Right lobe of liver (tissue), 4 donors: ENCODE measurements at regions not wholly inside any gene's neighbourhood (a gene's known extent, or its start where the extent isn't known, plus 50 kb on each side); places are given as distances from the start of the nearest gene placed in this dataset.

Experiments used
- POLR2A ChIP-seq: fragments of 450-650 bp; IDR thresholded peaks from one replicate; pipeline ENCODE4 v1.6.1; 2017; ENCODE audit warnings: antibody characterized with exemption, mild to moderate bottlenecking
- TF ChIP-seq, protein P1 (sequence below), 4 donors: fragments of 200-600 bp in 3 of 4; fragments of 450-650 bp in 1 of 4; IDR thresholded peaks; one replicate each; pipeline versions ENCODE4 v1.5.1 to v1.8.0; 2016 to 2022; ENCODE audit warnings: antibody characterized with exemption in 4 of 4, mild to moderate bottlenecking in 2 of 4
- donor health status: DM: no; HTN: no; CAD: no.
- donor health status: DM: no; HTN: no; CAD: no.
- donor health status: DM: no; HTN: yes; CAD: no.

DNA sequence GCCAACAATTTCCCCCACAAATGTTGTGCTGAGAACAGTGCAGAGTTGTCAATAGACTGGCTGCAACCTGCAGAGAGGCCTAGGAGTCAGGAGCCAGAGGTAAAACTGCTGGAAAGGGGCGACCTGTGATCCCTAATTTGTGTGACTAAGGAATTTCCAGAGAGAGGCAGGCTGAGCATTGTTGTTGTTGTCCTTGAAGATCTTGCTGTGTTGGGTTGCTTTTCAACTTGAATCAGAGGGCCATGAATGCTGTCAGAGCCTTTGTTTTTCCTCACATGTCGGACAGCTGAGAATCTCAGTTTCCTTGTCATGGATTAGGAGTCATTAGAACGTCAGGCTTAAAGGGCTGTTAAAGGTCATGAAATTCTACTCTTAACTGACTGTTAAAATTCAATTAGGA lies 134.6 kb upstream of the ASTN2 start:
- TF ChIP-seq, protein P1, sequence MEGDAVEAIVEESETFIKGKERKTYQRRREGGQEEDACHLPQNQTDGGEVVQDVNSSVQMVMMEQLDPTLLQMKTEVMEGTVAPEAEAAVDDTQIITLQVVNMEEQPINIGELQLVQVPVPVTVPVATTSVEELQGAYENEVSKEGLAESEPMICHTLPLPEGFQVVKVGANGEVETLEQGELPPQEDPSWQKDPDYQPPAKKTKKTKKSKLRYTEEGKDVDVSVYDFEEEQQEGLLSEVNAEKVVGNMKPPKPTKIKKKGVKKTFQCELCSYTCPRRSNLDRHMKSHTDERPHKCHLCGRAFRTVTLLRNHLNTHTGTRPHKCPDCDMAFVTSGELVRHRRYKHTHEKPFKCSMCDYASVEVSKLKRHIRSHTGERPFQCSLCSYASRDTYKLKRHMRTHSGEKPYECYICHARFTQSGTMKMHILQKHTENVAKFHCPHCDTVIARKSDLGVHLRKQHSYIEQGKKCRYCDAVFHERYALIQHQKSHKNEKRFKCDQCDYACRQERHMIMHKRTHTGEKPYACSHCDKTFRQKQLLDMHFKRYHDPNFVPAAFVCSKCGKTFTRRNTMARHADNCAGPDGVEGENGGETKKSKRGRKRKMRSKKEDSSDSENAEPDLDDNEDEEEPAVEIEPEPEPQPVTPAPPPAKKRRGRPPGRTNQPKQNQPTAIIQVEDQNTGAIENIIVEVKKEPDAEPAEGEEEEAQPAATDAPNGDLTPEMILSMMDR (IDR thresholded peaks at IDR 0.05), result no peak
- TF ChIP-seq POLR2A, result no peak
